NCI-H1048 (cell line): ENCODE measurements at regions not wholly inside any gene's neighbourhood (a gene's known extent, or its start where the extent isn't known, plus 50 kb on each side); places are given as distances from the start of the nearest gene placed in this dataset.
"Not testable (repeated sequence)": the region's sequence is repeated elsewhere in the genome, so short reads cannot be mapped to it uniquely, and the experiment has no call there.

Experiments
- DNase-seq: peaks from one replicate; lab custom pipeline; 2025; lab: John Stamatoyannopoulos, UW

DNA sequence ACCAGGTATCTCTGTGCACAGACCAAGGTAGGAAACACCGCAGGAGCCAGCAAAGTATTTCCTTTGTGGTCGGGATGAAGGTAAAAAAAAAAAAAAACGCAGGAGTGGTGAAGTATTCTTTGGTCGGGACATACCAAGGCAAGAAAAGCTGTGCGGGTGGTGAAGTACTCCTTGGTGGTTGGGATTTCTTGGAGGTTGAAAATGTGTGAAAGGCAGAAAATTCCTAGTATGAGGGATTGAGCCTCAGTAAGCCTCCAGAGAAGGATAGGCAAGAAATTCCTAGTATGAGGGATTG is 802.6 kb downstream of the PLA2G4A start:
- no peak for DNase-seq

DNA sequence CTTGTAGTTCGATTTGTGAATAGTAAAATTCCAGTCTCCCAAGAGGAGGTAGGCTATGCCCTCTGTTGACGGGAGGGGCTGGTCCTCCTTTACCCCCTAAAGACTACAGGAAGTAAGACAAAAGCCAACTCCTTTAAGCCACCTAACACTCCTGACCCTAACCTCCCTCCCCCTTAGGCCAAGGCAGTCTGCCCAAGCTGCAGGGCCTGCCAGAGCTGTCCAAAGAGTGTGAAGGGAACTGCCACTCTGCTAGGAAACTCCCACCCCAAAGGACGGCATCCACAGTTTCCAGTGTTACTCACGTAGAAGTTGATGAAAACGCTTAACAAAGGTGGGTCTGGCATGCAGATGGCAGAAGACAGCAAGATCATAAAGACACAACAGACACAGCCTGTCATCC is 803.2 kb downstream of the PLA2G4A start:
- no peak for DNase-seq

DNA sequence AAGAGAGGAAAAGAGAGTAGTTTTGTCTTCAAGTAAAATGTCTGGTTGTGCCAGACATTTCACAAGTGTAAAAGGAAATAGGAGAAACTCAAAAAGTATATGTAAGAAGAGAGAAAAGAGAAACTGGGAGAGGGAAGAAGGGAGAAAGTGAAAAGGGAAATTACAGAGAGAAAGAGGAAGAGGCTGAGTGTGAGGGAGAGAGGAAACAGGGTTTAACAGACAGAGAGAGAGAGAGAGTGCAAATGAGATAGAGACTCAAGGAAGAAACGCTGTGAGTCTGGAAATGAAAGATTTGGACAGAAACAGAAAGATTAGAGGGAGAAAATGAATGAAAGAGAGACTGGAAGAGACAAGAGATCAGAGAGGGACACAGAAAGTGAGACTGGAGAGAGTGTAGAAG is 806.2 kb downstream of the PLA2G4A start:
- DNase-seq: no peak

DNA sequence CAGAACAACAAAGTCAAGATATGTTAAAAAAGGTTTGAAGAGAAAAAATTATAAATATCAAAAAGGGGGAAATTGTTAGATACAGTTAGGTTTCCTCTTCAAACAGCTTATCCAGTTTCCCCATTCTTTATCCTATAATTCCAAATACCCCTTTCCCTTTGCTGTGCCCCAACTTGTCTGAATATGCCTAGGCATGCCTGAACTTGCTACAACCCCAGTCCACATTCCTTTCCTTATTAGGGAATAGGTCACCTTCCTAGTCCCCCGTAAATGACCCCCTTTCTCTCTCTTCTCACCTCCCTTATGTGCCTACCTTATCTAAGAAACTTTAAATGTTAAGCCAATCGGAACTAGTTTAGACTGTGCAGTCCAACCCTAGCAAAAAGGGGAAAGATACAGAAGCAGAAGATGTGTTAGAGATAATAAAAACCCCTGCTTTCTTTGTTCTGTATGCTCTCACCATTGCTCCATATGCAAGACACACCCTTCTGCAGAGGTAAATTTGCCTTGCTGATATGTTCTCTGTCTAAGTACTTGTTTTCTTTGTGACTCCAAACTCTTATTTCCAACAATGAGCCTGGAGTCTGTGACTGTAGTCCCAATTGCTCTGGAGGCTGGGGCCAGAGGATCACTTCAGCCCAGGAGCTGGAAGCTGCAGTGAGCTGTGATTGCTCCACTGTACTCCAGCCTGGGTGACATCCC is 810.1 kb downstream of the PLA2G4A start:
- DNase-seq: no peak

DNA sequence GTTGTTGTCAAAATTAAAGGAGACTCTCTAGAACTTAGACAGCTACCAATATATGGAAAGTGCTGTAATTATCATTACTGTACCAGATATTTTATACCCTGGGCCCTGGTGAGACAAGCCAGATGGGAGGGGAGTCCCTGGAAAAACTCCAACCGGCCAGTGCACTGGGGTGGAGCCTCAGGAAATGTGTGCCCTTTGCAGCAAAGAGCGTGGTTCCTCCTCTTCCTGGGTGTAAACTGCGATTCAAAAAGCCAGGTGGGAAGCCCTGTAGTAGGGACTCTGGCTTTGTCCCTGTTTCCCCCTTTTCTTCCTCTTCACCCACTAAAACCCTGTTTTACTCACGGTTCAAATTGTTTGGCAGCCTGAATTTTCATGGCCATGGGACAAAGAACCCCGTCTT is 812.3 kb downstream of the PLA2G4A start:
- DNase-seq: no peak

DNA sequence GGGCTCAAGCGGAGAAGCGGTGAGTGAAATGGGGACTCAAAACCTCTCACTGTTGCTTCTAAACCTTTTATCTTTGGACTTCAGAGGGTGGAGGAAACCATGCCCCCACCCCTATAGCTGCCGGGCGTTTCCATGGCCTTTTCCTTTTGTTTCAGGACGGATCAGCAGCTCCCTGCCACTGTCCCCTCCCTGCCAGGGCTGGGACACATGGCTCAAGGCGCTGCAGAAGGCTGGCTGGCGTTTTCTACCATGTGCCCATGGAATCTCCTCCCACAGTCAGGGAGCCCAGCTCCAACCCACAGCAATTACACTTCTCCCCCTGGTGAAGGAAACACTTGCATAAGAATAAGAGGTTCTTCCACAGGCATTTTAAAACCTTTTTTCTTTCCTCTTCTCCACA is 812.7 kb downstream of the PLA2G4A start:
- DNase-seq: no peak

DNA sequence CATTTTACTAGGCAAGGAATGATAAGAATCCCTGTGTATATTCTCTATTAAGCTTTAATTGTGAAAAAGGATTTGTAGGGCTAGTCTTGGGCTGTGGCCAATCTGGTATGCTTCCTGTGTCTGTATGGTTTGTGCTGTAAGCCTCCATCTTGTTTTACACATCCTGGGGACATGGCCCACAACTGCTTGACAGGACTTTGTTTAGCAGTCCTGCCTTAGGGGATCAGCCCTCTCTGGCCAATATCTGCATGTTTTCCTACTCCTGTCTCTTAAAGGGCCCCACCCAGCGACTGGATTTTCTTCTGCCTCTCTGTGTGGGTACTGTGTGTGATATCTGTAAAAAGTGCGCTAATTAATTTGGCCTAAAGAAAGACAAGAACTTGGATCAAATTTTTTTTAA is 813.2 kb downstream of the PLA2G4A start:
- no peak for DNase-seq

DNA sequence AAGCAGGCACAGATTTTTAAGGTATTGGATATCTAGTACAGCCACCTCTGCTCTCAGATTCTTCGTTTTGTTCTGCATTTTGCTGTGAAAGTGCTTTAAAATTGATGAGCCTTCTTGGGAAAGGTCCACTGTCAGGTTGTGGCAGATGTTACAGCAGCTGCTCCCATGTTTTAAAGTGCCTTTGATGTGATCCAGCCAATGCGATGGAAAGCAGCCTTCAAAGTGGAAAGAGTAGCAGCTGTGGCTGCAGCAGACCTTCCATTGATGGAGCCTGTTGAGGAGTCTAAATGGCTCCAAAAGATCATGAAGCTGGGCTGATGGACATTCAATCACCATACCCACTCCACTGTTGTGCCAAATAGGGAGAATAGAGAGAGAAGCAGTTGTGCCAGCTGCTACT is 816.9 kb downstream of the PLA2G4A start:
- no peak for DNase-seq

DNA sequence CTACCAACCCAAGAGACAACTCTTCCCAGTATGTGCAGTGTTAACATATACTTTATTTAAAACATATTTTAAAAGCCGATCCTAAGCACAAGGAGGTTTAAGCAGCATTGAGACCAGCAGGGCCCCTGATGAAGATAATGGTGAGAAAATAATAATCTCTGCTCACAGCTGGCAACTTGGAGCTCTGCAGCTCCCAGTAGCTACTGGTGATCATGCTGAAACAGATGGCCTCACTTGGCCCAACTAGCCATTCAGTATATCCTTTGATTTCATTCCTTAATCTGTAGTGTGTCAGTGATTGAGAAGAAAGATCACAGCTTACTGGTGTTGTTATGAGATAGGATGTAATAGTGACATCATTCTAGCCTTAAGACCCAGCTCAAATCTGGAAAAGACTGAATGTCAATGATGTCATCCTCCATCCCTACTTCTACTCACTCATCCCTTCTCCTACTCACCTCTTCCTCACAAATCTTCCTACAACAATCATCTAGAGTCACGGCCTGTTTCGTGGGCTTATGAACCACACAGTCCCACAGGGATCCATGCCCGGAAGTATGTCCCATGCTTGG is 817.9 kb downstream of the PLA2G4A start:
- DNase-seq: no peak

DNA sequence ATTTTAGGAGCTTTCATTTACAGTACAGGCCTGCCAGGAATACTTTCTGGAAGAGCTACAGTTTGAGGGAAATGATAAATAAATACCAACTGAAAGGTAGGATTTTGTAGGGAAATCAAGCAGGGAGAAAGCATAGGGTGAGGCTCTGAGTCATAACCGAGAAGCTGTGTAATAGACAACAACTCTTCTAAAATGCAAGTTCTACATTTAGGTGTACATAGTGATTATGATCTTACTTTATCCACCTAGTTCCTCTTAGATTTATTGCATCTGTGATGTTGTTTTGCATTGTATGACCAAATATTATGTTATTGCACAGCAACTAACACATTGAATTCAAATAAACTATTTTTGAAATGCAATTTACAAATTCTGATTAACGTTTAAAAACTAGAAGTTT is 819.3 kb downstream of the PLA2G4A start:
- no peak for DNase-seq

DNA sequence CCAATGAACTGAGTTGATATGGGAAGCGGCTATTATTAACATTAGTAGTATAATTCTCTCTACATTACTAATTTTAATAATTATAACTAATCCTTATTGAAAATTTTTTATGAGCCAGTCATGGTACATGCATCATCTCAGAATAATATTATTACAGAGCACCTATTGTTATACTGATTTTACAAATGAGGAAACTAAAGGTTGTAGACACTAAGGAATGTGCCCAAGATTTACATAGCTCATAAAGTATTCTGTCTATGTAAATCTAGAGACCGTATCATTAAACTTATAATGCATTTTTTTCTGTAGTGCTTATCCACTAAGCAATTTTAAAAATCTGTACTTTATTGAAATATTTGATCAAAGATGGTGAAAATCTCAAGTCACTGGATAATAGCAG is 825.9 kb downstream of the PLA2G4A start:
- peak; percentile 79 for DNase-seq

DNA sequence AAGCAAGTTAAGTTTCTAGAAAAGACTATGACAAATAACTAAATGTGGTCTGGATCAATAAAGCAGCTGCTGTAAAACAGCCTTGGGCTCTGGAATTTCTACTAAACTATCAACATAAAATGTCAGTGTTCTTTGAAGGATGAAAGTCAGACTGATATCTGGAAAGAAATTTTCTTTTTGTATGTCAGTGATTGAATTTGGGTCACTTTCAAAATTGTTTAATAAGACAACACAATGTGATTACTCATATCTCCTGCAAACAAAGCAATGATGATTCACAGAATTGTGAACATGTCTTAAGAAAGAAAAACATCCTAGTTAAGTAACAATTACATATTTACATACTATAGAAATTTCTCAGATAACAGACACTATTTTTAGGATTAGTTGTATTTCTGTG is 826.4 kb downstream of the PLA2G4A start:
- DNase-seq: peak; percentile 58

DNA sequence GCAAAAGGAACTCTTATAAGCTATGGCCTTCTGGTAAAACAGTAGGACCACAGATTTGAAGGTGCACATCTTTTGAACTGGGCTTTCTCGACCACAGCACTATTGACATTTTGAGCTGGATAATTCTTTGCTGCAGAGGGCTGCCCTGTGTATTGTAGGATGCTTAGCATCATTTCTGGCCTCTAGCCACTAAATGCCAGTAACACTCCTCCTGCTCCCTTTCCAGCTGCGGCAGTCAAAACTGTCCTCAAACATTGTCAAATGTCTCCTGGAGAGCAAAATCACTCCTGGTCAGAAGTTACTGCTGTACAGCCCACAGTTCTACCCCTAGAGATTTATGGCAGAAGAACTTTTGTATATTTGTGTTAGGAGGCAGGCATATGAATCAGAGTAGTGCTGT is 836.7 kb downstream of the PLA2G4A start:
- no peak for DNase-seq

DNA sequence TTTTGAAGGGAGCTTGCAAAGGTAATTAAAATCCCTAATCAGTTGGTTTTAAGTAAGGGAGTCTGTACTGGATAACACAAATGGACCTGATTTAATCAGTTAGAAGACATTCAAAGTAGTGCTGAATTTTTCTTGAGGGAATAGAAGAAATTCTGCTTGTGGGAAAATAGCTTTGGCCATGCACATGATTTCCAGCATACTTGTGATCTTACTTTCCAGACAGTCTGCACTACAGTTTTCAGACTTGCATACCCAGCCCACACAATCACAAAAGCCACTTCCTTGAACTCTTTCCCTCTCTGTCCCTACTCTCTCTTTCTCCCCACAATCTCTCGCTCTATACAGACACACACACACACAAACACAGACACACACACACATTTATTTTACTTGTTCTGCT is 852.1 kb downstream of the PLA2G4A start:
- no peak for DNase-seq

DNA sequence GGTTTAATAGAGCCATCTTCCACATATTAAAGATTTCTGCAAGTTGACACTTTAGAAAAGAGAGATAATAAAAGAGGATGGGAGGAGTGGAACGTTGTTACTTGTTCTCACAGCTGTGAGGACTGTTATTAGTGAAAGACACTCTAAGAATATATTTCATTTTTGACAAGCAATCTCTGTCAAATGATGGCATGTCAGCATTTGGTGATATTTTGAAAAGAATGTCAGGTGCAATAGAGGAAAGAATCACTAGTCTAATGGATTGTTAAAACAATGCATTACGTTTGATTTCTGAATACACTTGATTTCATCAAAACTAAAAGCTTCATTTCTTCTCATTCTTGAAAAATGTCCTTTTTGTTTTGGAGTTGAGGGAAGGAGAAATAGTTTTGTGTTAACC is 853.4 kb downstream of the PLA2G4A start:
- DNase-seq: no peak

DNA sequence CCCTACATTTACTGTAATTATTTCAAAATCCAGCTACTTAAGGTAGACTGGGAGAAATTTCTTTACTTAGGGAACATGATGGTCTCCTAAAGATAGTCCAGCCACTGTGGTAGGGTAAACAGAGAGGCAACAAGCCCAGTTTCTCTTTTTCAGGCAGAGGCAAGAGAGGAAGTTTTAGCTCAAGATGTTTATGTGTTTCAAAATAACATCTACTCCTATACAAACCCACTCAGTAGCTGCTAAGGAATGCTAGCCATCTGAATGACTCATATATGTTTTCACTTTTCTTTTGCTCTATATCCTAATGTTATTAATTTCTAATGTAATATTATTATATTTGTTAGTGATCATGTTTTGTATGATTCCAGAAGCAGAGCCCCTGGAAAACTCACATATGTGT is 856.6 kb downstream of the PLA2G4A start:
- no peak for DNase-seq

DNA sequence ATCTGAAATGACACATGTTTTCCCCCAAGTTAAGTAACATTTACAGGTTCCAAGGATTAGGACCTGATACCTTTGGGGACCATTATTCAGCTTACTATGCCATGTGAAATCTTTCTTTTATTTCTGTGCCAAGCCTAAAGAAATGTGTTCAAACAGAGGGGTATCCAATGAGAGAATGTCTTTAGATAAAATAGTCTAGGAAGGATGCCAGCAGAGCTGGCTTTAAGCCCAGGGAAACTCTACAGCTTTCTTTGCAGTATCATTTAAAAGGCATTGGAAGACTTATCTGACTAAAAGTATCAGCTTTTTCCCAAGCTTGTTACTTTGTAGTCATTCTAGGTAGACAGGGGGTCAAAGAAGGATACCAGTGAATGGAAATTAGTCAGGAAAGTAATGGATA is 860.4 kb downstream of the PLA2G4A start:
- DNase-seq: no peak

DNA sequence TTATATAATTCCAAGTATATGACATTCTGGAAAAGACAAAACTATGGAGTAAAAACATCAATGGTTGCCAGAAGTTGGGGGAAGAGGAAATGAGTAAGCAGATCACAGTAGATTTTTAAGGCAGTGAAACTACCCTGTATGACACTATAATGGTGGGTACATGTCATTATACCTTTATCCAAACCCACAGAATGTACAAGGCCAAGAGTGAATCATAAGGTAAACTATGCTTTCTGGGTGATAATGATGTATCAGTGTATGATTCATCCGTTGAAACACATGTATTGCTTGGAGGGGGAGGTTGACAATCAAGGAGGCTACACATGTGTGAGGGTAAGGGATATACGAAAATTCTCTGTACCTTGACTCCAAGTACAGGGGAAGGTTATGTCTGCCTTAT is 862.7 kb downstream of the PLA2G4A start:
- DNase-seq: no peak

DNA sequence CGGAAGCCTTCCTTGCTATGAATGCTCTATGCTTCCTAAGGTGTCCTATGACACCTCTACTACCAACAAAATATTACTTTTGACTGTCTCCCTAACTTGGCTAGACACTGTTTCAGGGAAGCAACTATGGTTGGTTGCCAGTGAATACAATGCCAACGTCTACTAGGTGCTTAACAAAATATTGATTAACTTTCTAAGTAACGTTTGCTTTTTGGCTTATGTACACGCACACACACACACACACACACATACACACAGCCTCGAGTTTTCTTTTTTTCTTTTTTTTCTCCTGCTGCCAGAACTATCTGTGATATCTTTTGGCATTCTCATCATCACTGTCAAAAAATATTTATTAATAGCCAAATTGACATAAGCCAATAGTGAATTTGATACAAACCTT is 864.0 kb downstream of the PLA2G4A start:
- DNase-seq: no peak

DNA sequence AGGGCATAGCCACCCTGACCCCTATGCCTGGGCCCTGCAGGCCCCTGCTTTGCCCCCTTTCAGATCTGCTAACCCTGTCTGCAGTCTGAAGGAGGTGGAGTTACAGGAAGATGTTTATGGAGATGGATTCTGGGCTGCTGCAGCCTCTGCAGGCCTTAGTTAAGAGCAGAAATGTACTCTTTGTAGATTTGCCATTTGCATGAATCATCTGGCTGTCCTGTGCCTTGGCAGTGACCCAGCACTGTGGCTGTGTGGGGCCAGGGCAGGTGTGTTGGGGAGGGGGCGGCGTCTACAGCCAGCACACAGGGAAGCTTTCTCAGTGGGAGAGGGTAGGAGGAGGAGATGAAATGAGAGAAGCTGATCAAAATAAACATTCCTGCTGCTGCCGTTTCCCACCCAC is 867.3 kb downstream of the PLA2G4A start:
- DNase-seq: no peak

DNA sequence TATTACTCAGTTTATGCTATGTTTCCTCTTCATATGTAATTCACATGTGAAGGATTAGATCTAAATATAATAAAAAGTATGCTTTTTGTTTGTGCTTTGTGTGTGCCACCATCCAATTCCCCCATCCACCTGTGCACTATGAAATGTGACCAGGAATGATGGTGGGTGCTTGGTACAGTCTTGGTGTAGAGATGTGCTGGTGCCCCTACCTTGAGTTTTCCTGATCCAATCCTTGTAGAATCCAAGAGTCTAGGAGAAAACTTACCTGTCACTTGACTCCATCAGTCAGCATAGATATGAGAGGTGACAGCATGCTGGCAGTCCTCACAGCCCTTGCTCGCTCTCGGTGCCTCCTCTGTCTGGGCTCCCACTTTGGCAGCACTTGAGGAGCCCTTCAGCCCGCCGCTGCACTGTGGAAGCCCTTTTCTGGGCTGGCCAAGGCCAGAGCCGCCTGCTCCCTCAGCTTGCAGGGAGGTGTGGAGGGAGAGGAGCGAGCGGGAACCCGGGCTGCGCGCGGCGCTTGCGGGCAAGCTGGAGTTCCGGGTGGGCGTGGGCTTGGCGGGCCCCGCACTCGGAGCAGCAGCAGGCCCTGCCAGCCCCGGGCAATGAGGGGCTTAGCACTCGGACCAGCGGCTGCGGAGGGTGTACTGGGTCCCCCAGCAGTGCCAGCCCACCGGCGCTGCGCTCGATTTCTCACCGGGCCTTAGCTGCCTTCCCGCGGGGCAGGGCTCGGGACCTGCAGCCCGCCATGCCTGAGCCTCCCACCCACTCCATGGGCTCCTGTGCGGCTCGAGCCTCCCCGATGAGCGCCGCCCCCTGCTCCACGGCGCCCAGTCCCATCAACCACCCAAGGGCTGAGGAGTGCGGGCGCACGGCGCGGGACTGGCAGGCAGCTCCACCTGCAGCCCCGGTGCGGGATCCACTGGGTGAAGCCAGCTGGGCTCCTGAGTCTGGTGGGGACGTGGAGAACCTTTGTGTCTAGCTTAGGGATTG is 874.7 kb downstream of the PLA2G4A start:
- DNase-seq: not testable (repeated sequence)

DNA sequence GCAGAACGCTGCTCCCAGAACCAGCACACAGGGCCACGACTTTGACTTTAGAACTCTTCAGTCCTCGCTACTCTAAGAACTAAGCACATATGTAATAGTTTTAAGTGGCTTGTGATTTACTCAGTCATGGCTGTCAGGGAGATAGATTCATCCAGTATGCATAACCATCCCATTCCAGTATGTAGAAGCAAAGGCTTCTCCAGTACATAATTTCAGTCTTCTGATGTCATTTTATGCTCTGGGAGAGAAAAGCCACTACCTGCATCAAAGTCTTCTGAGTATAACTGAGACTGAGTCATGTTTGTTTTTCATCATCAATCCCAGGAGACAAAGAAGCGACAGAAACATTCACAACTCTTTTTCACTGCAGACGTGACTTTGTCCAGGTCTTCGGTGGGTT is 885.7 kb downstream of the PLA2G4A start:
- no peak for DNase-seq

DNA sequence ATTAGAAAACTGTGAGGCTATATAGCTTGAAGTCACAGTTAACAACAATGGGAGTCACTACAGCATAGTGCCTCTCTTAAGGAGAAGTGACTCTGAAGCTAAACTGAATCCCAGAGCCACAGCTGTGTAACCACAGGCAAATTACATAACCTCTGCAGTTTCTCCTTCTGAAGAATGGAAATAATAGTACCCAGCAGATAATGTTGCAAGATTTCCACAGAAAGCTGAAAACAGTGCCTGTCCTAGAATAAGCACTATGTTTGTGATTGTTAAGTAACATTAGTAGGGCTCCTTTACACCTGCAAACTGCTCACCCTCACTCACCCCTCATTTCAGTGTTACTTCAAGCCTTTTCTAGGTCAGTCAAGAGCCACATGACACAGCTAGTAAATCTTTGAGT is 886.7 kb downstream of the PLA2G4A start:
- DNase-seq: no peak
